Naive thymus-derived CD8-positive, alpha-beta T cell (primary cell): ENCODE measurements at regions not wholly inside any gene's neighbourhood (a gene's known extent, or its start where the extent isn't known, plus 50 kb on each side); places are given as distances from the start of the nearest gene placed in this dataset.

Experiments used
- ATAC-seq, 2 donors: fragments of 150-1000 bp; cut with Tn5 transposase in 1 of 2; sonication (Bioruptor Pico), chemical (Tn5 transposase) in 1 of 2; 1 replicate in 1 of 2; 2 replicates in 1 of 2; pipeline ENCODE4 v1.10.0; 2021; ENCODE audit warnings: mild to moderate bottlenecking in 2 of 2, moderate library complexity in 2 of 2
- POLR2A ChIA-PET: fragments of 350-600 bp; sonication (Branson Sonifier 250); formaldehyde crosslinking; loops from one replicate; lab custom pipeline; 2021; ENCODE audit warnings: antibody characterized with exemption; lab: Charles Lee
- DNase-seq, 10 donors: peaks; one replicate each; pipeline versions ENCODE4 v3.0.0 to v3.0.0-alpha.2; 2020 to 2022
- H3K27ac Mint-ChIP-seq, 10 donors: one replicate each; pipeline ENCODE4 v1.8.0; 2020 to 2022; ENCODE audit warnings: mild to moderate bottlenecking in 10 of 10, mixed read lengths in 10 of 10, moderate library complexity in 4 of 10, inconsistent platforms in 1 of 10
- H3K27me3 Mint-ChIP-seq, 5 donors: one replicate each; pipeline ENCODE4 v1.8.0; 2021 to 2022; ENCODE audit warnings: mixed read lengths in 5 of 5
- H3K36me3 Mint-ChIP-seq, 3 donors: one replicate each; pipeline ENCODE4 v1.8.0; 2020 to 2022; ENCODE audit warnings: mixed read lengths in 3 of 3, mild to moderate bottlenecking in 2 of 3, inconsistent platforms in 1 of 3
- H3K4me1 Mint-ChIP-seq, 4 donors: one replicate each; pipeline ENCODE4 v1.8.0; 2021 to 2022; ENCODE audit warnings: mixed read lengths in 4 of 4
- H3K4me3 Mint-ChIP-seq, 10 donors: one replicate each; pipeline ENCODE4 v1.8.0; 2020 to 2022; ENCODE audit warnings: mild to moderate bottlenecking in 10 of 10, mixed read lengths in 10 of 10, moderate library complexity in 6 of 10, inconsistent platforms in 1 of 10
- H3K9me3 Mint-ChIP-seq, 9 donors: one replicate each; pipeline ENCODE4 v1.8.0; 2020 to 2022; ENCODE audit warnings: mixed read lengths in 9 of 9, mild to moderate bottlenecking in 3 of 9, inconsistent platforms in 1 of 9, moderate library complexity in 1 of 9

- H3K27me3 Mint-ChIP-seq: peaks cover 0 to 29% (median 18%) of the 10 kb centered on the region in 5 donors
- DNase-seq (no peak), ATAC-seq (no peak)
- H3K27ac Mint-ChIP-seq: no peak overlapping the region
- POLR2A ChIA-PET: no interaction called here
- H3K4me1 Mint-ChIP-seq: no peaks in the 10 kb centered on the region
- peaks cover 0 to 16% (median under 1%) of the 10 kb centered on the region in 9 donors for H3K9me3 Mint-ChIP-seq
- no peaks in the 10 kb centered on the region for H3K36me3 Mint-ChIP-seq
- no peak overlapping the region for H3K4me3 Mint-ChIP-seq
These were observed 107.6 kb downstream of the CCDC34 start for GRCh38 chr11:27255447-27255828.

- H3K9me3 Mint-ChIP-seq: peaks cover 0 to 16% (median 0%) of the 10 kb centered on the region in 9 donors
These were observed 108.1 kb downstream of the CCDC34 start for GRCh38 chr11:27254744-27255446.

GRCh38 chr11:27253224-27253623 lies 109.8 kb downstream of the CCDC34 start:
- no peaks in the 10 kb centered on the region for H3K4me1 Mint-ChIP-seq
- H3K9me3 Mint-ChIP-seq: peaks cover 0 to 16% (median 0%) of the 10 kb centered on the region in 9 donors
- no peak overlapping the region for H3K27ac Mint-ChIP-seq
- ATAC-seq (no peak), DNase-seq (no peak)
- peaks cover 0 to 25% (median 18%) of the 10 kb centered on the region in 5 donors for H3K27me3 Mint-ChIP-seq
- POLR2A ChIA-PET: no interaction called here
- H3K4me3 Mint-ChIP-seq: no peak overlapping the region
- H3K36me3 Mint-ChIP-seq: no peaks in the 10 kb centered on the region

More at GRCh38 chr11:27254744-27255446, 108.1 kb downstream of the CCDC34 start:
- Mint-ChIP-seq H3K4me3 (no peak overlapping the region), H3K27ac (no peak overlapping the region), H3K27me3 (peaks cover 0 to 31% (median 20%) of the 10 kb centered on the region in 5 donors), H3K4me1 (no peaks in the 10 kb centered on the region), H3K36me3 (no peaks in the 10 kb centered on the region)
- ATAC-seq (no peak), DNase-seq (no peak)
- POLR2A ChIA-PET: no interaction called here

GRCh38 chr11:27250867-27251665 lies 111.9 kb downstream of the CCDC34 start:
- Mint-ChIP-seq H3K4me3 (peak overlapping the region in 1 of 10 donors; percentile 31), H3K36me3 (no peaks in the 10 kb centered on the region), H3K27ac (no peak overlapping the region), H3K4me1 (no peaks in the 10 kb centered on the region), H3K27me3 (peaks cover 0 to 18% (median 9%) of the 10 kb centered on the region in 5 donors), H3K9me3 (peaks cover 0 to 8% (median 0%) of the 10 kb centered on the region in 9 donors)
- no peak for ATAC-seq
- POLR2A ChIA-PET: no interaction called here
- DNase-seq: no peak

- H3K4me3 Mint-ChIP-seq: no peak overlapping the region
- DNase-seq: no peak
- no peaks in the 10 kb centered on the region for H3K4me1 Mint-ChIP-seq
- H3K27me3 Mint-ChIP-seq: peaks cover 1 to 17% (median 6%) of the 10 kb centered on the region in 5 donors
- no peaks in the 10 kb centered on the region for H3K36me3 Mint-ChIP-seq
- no peaks in the 10 kb centered on the region for H3K9me3 Mint-ChIP-seq
- no peak for ATAC-seq
- H3K27ac Mint-ChIP-seq: no peak overlapping the region
- POLR2A ChIA-PET: no interaction called here
These were observed 114.2 kb downstream of the CCDC34 start for GRCh38 chr11:27248576-27249509.

GRCh38 chr11:27247660-27248059 lies 115.4 kb downstream of the CCDC34 start:
- Mint-ChIP-seq H3K4me1 (no peaks in the 10 kb centered on the region), H3K4me3 (no peak overlapping the region), H3K27ac (no peak overlapping the region), H3K36me3 (no peaks in the 10 kb centered on the region), H3K9me3 (no peaks in the 10 kb centered on the region), H3K27me3 (peaks cover 1 to 19% (median 10%) of the 10 kb centered on the region in 5 donors)
- ATAC-seq (no peak), DNase-seq (no peak)
- POLR2A ChIA-PET: no interaction called here

- H3K9me3 Mint-ChIP-seq: no peaks in the 10 kb centered on the region
- peaks cover 1 to 19% (median 10%) of the 10 kb centered on the region in 5 donors for H3K27me3 Mint-ChIP-seq
- ATAC-seq (no peak), DNase-seq (no peak)
- no peaks in the 10 kb centered on the region for H3K36me3 Mint-ChIP-seq
- no peak overlapping the region for H3K27ac Mint-ChIP-seq
- POLR2A ChIA-PET: no interaction called here
- no peak overlapping the region for H3K4me3 Mint-ChIP-seq
- no peaks in the 10 kb centered on the region for H3K4me1 Mint-ChIP-seq
These were observed 116.1 kb downstream of the CCDC34 start for GRCh38 chr11:27246925-27247324.

GRCh38 chr11:27244900-27245299 lies 118.1 kb downstream of the CCDC34 start:
- no peak overlapping the region for H3K27ac Mint-ChIP-seq
- POLR2A ChIA-PET: no interaction called here
- H3K9me3 Mint-ChIP-seq: no peaks in the 10 kb centered on the region
- no peak overlapping the region for H3K4me3 Mint-ChIP-seq
- ATAC-seq (no peak), DNase-seq (no peak)
- no peaks in the 10 kb centered on the region for H3K4me1 Mint-ChIP-seq
- H3K36me3 Mint-ChIP-seq: no peaks in the 10 kb centered on the region
- peaks cover 1 to 21% (median 10%) of the 10 kb centered on the region in 5 donors for H3K27me3 Mint-ChIP-seq

- DNase-seq: no peak
- Mint-ChIP-seq H3K36me3 (no peaks in the 10 kb centered on the region), H3K27ac (no peak overlapping the region), H3K4me3 (no peak overlapping the region), H3K27me3 (peaks cover 3 to 21% (median 10%) of the 10 kb centered on the region in 5 donors), H3K9me3 (no peaks in the 10 kb centered on the region), H3K4me1 (no peaks in the 10 kb centered on the region)
- no peak for ATAC-seq
- POLR2A ChIA-PET: no interaction called here
These were observed 120.4 kb downstream of the CCDC34 start for GRCh38 chr11:27242591-27242990.

GRCh38 chr11:27241311-27242122 lies 121.5 kb downstream of the CCDC34 start:
- Mint-ChIP-seq H3K4me1 (no peaks in the 10 kb centered on the region), H3K4me3 (no peak overlapping the region), H3K36me3 (no peaks in the 10 kb centered on the region), H3K9me3 (no peaks in the 10 kb centered on the region), H3K27ac (no peak overlapping the region), H3K27me3 (peaks cover 1 to 21% (median 8%) of the 10 kb centered on the region in 5 donors)
- POLR2A ChIA-PET: no interaction called here
- DNase-seq (no peak), ATAC-seq (no peak)

GRCh38 chr11:27239305-27239942 lies 123.6 kb downstream of the CCDC34 start:
- peaks cover 2 to 21% (median 6%) of the 10 kb centered on the region in 5 donors for H3K27me3 Mint-ChIP-seq
- no peak overlapping the region for H3K4me3 Mint-ChIP-seq
- no peaks in the 10 kb centered on the region for H3K36me3 Mint-ChIP-seq
- ATAC-seq (no peak), DNase-seq (no peak)
- POLR2A ChIA-PET: no interaction called here
- H3K27ac Mint-ChIP-seq: no peak overlapping the region
- H3K9me3 Mint-ChIP-seq: no peaks in the 10 kb centered on the region
- no peaks in the 10 kb centered on the region for H3K4me1 Mint-ChIP-seq
